Tongue (tissue), 1 donor: ENCODE measurements at regions not wholly inside any gene's neighbourhood (a gene's known extent, or its start where the extent isn't known, plus 50 kb on each side); places are given as distances from the start of the nearest gene placed in this dataset.

Experiments
- DNase-seq: peaks from one replicate; pipeline ENCODE4 v3.0.0-alpha.2; 2015

GRCh38 chr22:48979482-48979881 lies 848.2 kb downstream of the BRD1 start:
- peak; percentile 17 for DNase-seq

- DNase-seq: no peak
Measured at GRCh38 chr22:48976556-48977535, 850.8 kb downstream of the BRD1 start.

GRCh38 chr22:48975886-48976285 lies 851.8 kb downstream of the BRD1 start:
- DNase-seq: peak; percentile 7

- DNase-seq: no peak
Measured at GRCh38 chr22:48975316-48975741, 852.3 kb downstream of the BRD1 start.

GRCh38 chr22:48974443-48975315 lies 853.0 kb downstream of the BRD1 start:
- no peak for DNase-seq

- DNase-seq: no peak
Measured at GRCh38 chr22:48973694-48974041, 854.0 kb downstream of the BRD1 start.

- no peak for DNase-seq
Measured at GRCh38 chr22:48972979-48973693, 854.5 kb downstream of the BRD1 start.

- DNase-seq: no peak
Measured at GRCh38 chr22:48968201-48968959, 859.3 kb downstream of the BRD1 start.

- DNase-seq: no peak
Measured at GRCh38 chr22:48963405-48963804, 864.3 kb downstream of the BRD1 start.

GRCh38 chr22:48961705-48962104 lies 866.0 kb downstream of the BRD1 start:
- DNase-seq: no peak

GRCh38 chr22:48960980-48961660 lies 866.6 kb downstream of the BRD1 start:
- no peak for DNase-seq

- DNase-seq: no peak
Measured at GRCh38 chr22:48960576-48960975, 867.1 kb downstream of the BRD1 start.

- DNase-seq: no peak
Measured at GRCh38 chr22:48959496-48959895, 868.2 kb downstream of the BRD1 start.

- DNase-seq: no peak
Measured at GRCh38 chr22:48957987-48958321, 869.7 kb downstream of the BRD1 start.

- DNase-seq: no peak
Measured at GRCh38 chr22:48957311-48957986, 870.2 kb downstream of the BRD1 start.

- DNase-seq: no peak
Measured at GRCh38 chr22:48955351-48956311, 872.0 kb downstream of the BRD1 start.

- DNase-seq: peak; percentile 75
Measured at GRCh38 chr22:48954781-48955311, 872.8 kb downstream of the BRD1 start.

GRCh38 chr22:48953830-48954229 lies 873.8 kb downstream of the BRD1 start:
- no peak for DNase-seq

- DNase-seq: no peak
Measured at GRCh38 chr22:48953103-48953720, 874.5 kb downstream of the BRD1 start.
